ELF-1 (cell line): ENCODE measurements at regions not wholly inside any gene's neighbourhood (a gene's known extent, or its start where the extent isn't known, plus 50 kb on each side); places are given as distances from the start of the nearest gene placed in this dataset.

Experiments used
- DNase-seq: peaks from one replicate; pipeline ENCODE4 v3.0.0-alpha.2; 2016; ENCODE audit warnings: low read depth, low spot score

GRCh38 chr3:106590216-106590615 is 721.4 kb upstream of the CBLB start:
- DNase-seq: no peak

- DNase-seq: no peak
Measured at GRCh38 chr3:106593381-106593780, 724.6 kb upstream of the CBLB start.

- peak; percentile 79 for DNase-seq
Measured at GRCh38 chr3:106609666-106610301, 741.0 kb upstream of the CBLB start.

DNA sequence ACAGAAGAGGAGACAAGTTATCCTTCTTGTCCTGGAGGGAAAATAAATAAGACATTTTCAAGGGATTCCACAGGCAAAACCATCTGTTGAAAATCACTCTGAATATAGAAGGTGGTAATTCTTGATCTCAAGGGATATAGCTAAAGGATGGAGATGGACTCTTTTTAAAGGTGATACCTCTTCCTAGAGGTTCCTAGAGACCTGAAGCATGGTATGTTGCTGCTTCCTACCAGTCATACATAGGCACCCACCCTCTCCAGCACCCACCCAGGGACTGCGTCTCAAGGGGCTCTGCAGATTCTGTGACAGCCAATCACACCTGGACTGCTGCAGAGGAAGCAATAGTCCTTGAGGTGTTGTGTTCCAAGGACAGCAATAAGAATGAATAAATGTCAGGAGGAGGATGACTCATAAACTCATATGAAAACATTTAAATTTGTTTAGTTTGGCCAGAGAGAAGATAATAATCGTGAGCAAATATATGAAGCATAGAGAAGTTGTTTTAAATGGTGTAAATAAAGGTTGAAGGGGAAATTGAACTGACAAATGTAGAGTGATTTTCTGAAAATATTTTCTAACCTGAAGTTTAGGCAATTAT is 741.6 kb upstream of the CBLB start:
- no peak for DNase-seq

GRCh38 chr3:106611116-106611515 is 742.3 kb upstream of the CBLB start:
- DNase-seq: no peak

GRCh38 chr3:106611841-106612240 is 743.0 kb upstream of the CBLB start:
- no peak for DNase-seq

- DNase-seq: no peak
Measured at GRCh38 chr3:106616556-106616955, 747.7 kb upstream of the CBLB start.

GRCh38 chr3:106617276-106617675 is 748.5 kb upstream of the CBLB start:
- DNase-seq: no peak

DNA sequence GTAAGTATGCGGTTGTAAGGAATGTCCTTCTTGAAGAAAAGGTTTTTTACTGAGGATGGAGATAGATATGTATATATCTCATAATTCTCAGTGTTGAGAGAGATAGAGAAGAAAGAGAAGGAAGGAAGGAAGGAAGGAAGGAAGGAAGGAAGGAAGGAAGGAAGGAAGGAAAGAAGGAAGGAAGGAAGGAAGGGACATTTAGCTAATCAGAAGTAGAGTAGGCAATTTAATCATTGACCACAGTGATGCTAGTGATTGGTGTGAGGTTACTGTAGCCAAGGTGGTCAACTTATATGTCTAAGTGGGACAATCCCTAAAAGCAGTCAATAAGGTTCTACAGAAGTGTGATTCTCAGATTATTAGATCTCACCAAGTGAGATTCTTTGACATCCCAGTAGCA is 751.8 kb upstream of the CBLB start:
- no peak for DNase-seq

DNA sequence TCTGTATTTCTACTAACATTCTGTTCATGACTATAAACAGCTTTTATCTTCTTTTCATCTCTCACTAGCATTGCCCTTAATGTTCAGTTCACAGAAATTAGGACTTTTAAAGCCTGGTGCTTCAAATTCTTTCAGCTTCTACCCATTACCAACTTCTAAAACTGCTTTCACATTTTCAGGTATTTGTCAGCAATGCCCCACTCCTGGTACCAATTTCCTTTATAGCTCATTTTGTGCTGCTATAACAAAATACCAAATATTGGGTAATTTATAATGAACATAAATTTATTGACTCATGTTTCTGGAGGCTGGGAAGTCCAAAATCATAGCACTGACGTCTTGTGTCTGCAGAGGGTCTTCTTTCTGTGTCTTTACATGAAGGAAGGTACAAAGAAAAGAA is 753.1 kb upstream of the CCDC54 start:
- DNase-seq: no peak

- no peak for DNase-seq
Measured at GRCh38 chr3:106628407-106628806, 748.8 kb upstream of the CCDC54 start.

DNA sequence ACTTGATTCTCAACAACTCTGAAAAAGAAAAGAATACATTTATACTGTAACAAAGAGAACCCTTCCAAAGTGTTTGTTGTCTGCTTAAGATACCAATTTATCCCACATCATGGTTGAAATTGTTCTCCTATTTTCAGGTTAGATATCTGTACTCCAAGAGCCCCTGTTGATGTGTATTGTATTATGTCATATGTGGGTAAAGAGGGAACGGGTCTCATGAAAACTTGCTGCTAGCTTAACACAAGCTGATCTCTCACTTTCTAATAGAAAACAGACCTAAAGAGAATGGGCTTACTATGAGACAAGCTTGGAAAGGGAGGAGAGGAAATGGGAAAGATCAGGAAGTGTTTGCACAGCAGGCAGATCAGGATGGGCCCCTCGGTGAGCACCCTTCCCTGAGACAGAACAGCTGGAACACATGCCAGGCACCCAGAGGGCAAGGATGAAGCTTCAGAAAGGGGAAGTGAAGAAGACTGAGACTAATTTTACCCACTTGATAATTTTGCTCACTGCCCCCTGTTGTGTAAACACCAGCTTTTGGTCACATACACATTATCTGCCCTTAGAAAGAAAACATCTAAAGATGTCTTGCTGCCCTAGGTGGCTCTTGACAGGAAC is 747.9 kb upstream of the CCDC54 start:
- DNase-seq: no peak

- no peak for DNase-seq
Measured at GRCh38 chr3:106631373-106632108, 745.7 kb upstream of the CCDC54 start.

DNA sequence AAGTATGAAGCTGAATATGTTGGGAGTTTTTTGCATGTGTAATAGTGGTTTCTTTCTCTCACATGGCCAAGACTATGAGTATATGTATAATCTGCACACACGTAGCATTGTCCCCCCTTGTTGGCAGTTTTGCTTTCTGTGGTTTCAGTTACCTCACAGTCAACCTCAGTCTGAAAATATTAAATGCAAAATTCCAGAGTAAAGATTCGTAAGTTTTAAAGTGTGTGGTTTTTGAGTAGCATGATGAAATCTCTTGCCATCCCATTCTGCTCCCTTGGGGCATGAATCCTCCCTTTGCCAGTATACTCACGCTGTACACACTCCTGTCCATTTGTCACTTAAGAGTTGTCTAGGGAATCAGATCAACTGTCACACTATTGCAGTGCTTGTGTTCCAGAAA is 742.0 kb upstream of the CCDC54 start:
- DNase-seq: no peak

DNA sequence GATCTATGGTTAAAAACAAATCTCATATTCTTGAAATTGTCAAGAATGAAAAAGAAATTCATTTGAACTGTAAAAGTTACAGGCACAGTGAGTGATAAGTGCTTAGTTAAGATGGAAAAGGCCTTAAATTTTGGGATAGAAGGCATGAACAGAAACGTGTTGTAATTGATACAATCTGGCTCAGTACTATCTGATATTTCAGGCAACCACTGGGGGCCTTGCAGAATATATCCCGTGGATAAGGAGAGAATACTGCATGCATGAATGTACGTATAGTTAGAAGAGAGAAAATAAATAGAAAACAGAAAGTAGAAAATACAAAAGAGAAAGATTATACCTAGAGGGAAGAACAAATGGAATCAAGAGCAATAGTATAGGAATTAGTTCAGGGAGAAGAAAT is 741.4 kb upstream of the CCDC54 start:
- DNase-seq: no peak

DNA sequence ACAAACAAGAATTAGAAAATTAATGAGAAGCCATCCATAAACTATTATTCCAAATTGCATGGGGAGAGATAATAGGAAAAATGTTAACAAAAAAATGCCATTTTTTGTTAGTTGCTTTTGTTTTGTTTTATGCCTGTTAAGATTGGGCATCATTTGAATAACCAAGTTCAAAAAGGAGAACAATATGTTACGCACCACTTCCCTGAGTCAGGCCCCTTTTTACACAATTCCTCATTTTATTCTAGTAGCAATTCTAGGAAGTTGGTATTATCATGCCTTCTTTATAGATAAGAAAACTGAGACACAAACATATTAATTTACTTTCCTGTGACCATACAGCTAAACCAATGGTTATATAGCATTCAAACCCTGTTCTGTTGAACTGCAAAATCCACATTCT is 736.9 kb upstream of the CCDC54 start:
- no peak for DNase-seq

DNA sequence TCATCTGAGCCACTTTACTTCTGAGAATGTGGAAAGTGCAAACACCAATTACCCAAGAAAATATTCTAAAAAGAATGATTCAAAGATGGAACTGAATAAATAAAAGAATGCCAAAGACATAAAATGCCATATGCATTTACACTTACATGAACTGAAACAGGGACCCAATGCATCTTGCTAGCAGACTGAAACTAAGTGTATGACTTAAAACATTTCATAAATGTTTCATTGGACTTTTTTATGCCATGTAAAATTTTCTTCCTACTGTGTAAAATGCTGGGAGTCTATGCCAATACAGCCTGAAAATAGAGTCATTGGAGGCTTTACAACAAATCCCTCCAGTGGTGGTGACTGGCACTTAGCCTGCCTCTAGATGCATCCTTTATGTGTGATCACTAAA is 735.1 kb upstream of the CCDC54 start:
- no peak for DNase-seq

GRCh38 chr3:106643684-106644161 is 733.5 kb upstream of the CCDC54 start:
- no peak for DNase-seq

GRCh38 chr3:106673926-106674569 is 703.2 kb upstream of the CCDC54 start:
- no peak for DNase-seq

DNA sequence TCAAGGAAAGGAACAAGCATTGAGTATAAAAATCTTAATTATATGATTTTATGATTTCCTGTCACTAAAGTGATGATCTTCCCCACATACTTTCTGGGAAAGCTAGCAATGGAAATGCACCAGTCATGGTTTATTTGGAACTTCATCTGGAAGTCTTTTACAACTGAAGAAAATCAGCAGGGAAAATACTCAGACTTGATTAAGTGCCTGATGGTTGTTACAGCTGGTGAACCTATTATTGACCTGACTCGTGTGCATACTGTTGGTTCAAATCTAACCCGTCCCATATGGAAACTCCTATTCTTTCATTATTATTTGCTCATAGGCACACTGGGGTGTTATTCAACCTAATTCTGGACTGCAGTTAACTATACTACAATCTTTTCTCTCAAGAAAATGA is 701.8 kb upstream of the CCDC54 start:
- no peak for DNase-seq

GRCh38 chr3:106678657-106679390 is 698.4 kb upstream of the CCDC54 start:
- no peak for DNase-seq
